ENCODE measurements at regions not wholly inside any gene's neighbourhood (a gene's known extent, or its start where the extent isn't known, plus 50 kb on each side); places are given as distances from the start of the nearest gene placed in this dataset.
A peak's percentile ranks its signal among the peaks of the same experiment; 100 is the strongest.

DNA sequence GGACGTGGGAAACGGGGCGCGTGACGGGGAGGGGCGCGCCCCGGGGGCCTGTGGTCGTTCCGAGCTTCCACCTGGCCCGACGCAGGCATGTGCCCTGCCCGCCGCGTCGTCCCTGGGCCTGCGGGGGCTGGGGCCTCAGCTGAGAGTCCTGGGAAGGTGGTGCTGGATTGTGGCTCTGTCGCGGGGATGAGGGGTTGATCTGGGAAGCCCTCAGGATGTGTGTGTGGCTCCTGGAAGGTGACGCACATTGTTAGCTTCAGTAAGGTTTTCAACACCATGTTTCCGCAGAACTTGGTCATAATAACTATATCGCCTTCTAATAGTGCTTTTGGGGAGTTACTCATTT is 589.1 kb downstream of the MTRR start:
- ATAC-seq: no peak
- POLR2A ChIA-PET: interaction anchor here (1.0 kb wide), 1 partner anchor 589 kb away, joined by 4 read pairs; the partner anchor contains the start of genes FASTKD3 and MTRR
- Mint-ChIP-seq H3K36me3 (peaks cover 0 to 16% (median 0%) of the 10 kb centered on the region in 3 donors), H3K27me3 (peaks cover 0 to 2% (median 0%) of the 10 kb centered on the region in 5 donors), H3K4me3 (peak overlapping the region; percentile 83 to 96 (median 88)), H3K4me1 (peaks cover 10 to 23% (median 20%) of the 10 kb centered on the region in 4 donors), H3K9me3 (peaks cover 0 to 4% (median 0%) of the 10 kb centered on the region in 9 donors), H3K27ac (peak overlapping the region in 9 of 10 donors; percentile 20 to 93 (median 88))
- peak in 1 of 10 donors; percentile 0 for DNase-seq

DNA sequence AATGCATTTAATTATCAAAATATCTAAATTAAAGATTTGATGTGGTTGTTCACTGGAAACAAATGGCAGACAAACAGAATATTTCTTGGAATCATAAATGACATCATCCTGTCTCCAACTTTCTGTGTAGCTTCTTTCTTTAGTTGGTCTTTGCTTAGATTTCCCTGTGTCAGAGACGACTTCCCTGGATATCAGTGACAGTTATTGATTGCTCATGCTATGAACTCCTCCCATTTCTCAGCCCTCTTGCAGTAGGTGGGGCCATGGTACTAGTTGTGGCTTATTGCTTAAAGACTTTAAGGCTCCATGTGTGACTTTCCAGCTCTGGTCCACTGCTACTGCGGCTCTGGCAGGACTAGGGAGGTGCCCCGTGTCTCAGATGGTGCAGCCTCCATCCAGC is 592.6 kb downstream of the MTRR start:
- peaks cover 0 to 16% (median 0%) of the 10 kb centered on the region in 3 donors for H3K36me3 Mint-ChIP-seq
- no peak overlapping the region for H3K4me3 Mint-ChIP-seq
- peaks cover 0 to 4% (median 0%) of the 10 kb centered on the region in 9 donors for H3K9me3 Mint-ChIP-seq
- no peak overlapping the region for H3K27ac Mint-ChIP-seq
- ATAC-seq (no peak), DNase-seq (no peak)
- H3K27me3 Mint-ChIP-seq: peaks cover 0 to 2% (median 0%) of the 10 kb centered on the region in 5 donors
- POLR2A ChIA-PET: no interaction called here
- peaks cover 14 to 20% (median 17%) of the 10 kb centered on the region in 4 donors for H3K4me1 Mint-ChIP-seq

DNA sequence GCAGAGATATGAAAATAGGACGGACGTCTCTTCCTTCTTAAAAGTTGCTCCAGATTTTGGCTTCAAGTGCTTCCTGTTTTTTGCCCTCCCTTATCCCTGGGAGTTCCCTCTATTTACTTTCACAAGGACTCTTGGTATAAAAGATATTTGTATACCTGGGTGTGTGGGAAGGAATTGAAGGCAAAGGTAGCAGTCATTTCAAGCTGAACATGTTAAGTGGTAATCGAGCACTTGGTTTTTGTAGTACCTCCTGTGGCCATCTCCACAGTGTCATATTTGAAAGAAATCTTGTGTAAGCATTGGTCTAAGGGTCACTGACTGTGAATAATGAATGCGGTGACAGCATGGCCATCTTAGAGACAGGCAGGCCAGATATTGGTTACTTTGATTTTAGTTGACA is 593.6 kb downstream of the MTRR start:
- Mint-ChIP-seq H3K4me3 (no peak overlapping the region), H3K27ac (no peak overlapping the region), H3K27me3 (peaks cover 0 to 2% (median 0%) of the 10 kb centered on the region in 5 donors), H3K9me3 (peaks cover 0 to 4% (median 0%) of the 10 kb centered on the region in 9 donors), H3K36me3 (peaks cover 0 to 16% (median 0%) of the 10 kb centered on the region in 3 donors), H3K4me1 (peaks cover 11 to 12% (median 11%) of the 10 kb centered on the region in 4 donors)
- ATAC-seq (no peak), DNase-seq (no peak)
- POLR2A ChIA-PET: no interaction called here

DNA sequence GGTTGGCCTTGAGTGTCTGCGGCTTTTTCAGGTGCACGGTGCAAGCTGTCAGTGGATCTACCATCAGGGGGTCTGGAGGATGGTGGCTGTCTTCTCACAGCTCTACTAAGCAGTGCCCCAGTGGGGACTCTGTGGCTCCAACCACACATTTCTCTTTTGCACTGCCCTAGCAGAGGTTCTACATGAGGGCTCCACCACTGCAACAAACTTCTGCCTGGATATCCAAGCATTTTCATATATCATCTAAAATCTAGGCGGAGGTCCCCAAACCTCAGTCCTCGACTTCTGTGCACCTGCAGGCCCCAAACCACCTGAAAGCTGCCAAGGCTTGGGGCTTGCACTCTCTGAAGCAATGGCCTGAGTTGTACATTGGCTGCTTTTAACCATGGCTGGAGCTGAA is 601.5 kb downstream of the MTRR start:
- Mint-ChIP-seq H3K27me3 (peaks cover 0 to 3% (median 0%) of the 10 kb centered on the region in 5 donors), H3K4me1 (peaks cover 0 to 3% (median 0%) of the 10 kb centered on the region in 4 donors), H3K9me3 (peaks cover 0 to 28% (median 11%) of the 10 kb centered on the region in 9 donors), H3K36me3 (peaks cover 0 to 15% (median 0%) of the 10 kb centered on the region in 3 donors), H3K27ac (no peak overlapping the region), H3K4me3 (no peak overlapping the region)
- no peak for DNase-seq
- POLR2A ChIA-PET: no interaction called here
- ATAC-seq: no peak

DNA sequence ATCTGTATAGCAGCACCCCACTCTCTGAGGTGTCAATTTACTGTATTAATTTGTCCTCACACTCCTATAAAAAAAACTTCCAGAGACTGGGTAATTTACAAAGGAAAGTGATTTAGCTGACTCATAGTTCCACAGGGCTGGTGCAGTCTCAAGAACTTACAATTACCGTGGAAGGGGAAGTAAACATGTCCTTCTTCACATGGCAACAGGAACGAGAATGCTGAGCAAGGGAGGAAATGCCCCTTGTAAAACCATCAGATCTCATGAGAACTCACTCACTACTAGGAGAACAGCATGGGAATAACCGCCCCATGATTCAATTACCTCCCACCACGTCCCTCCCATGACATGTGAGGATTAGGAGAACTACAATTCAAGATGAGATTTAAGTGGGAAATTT is 602.6 kb downstream of the MTRR start:
- Mint-ChIP-seq H3K36me3 (peaks cover 0 to 15% (median 0%) of the 10 kb centered on the region in 3 donors), H3K4me3 (no peak overlapping the region), H3K27ac (no peak overlapping the region), H3K9me3 (peaks cover 0 to 28% (median 11%) of the 10 kb centered on the region in 9 donors), H3K4me1 (no peaks in the 10 kb centered on the region), H3K27me3 (peaks cover 0 to 3% (median 0%) of the 10 kb centered on the region in 5 donors)
- POLR2A ChIA-PET: no interaction called here
- ATAC-seq (no peak), DNase-seq (no peak)

DNA sequence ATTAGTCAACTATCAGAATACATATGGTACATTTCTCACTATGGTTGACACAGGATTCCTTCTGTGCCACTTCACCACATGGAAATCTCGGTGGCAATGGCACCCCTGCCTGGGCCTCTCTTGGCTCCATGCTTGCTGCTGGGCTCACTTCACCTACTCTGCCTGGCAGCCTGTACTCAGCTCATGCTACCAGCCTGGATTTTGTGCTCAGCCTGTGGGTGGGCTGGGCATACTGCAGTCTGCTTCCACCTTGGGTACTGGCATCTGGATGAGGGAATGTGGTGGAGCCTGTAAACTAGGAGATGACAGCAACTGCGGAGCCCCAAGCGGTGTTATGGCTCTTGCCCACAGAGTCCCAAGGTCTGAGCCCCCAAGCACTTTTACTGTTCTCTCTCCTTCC is 604.1 kb downstream of the MTRR start:
- H3K4me3 Mint-ChIP-seq: no peak overlapping the region
- no peak overlapping the region for H3K27ac Mint-ChIP-seq
- POLR2A ChIA-PET: no interaction called here
- peaks cover 0 to 15% (median 0%) of the 10 kb centered on the region in 3 donors for H3K36me3 Mint-ChIP-seq
- ATAC-seq: no peak
- no peak for DNase-seq
- peaks cover 0 to 3% (median 0%) of the 10 kb centered on the region in 5 donors for H3K27me3 Mint-ChIP-seq
- H3K4me1 Mint-ChIP-seq: no peaks in the 10 kb centered on the region
- H3K9me3 Mint-ChIP-seq: peaks cover 0 to 28% (median 11%) of the 10 kb centered on the region in 9 donors

DNA sequence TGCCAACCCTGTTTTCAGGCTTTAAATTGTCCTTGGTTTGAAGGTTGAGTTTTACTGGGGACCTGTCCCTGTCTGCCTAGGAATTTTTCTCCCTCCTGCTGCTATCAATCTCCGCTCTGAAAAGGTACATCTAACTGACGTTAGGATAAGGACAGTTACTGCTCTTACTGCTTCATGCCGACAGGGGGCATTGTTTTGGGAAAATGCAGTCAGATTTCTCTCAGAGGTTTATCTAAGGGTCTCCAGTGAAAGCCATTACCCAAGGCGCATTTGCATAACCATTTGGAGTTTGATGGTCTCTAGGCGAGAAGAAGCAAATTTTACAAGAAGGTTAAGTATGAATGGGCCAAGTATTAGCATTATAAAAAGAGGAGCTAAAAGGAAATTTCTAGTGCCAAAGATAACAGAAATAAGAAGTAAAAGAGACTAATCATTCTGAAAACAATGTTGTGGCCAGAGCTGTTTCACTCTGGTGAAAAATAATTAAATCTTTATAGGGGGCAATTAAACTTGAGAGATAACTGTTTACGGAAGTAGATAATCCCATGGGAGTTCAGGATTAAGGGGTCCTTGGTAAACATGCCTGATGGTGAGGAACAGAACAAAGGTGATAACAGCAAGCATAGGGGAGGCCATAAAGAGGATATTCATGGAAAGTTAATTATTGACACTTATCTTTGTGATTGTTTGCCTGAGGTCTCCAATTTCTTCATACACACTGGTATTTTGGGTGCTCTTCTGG is 605.0 kb downstream of the MTRR start:
- POLR2A ChIA-PET: no interaction called here
- Mint-ChIP-seq H3K4me1 (no peaks in the 10 kb centered on the region), H3K4me3 (no peak overlapping the region), H3K27ac (no peak overlapping the region), H3K9me3 (peaks cover 0 to 29% (median 12%) of the 10 kb centered on the region in 9 donors), H3K27me3 (peaks cover 0 to 3% (median 0%) of the 10 kb centered on the region in 5 donors), H3K36me3 (peaks cover 0 to 15% (median 0%) of the 10 kb centered on the region in 3 donors)
- DNase-seq: no peak
- ATAC-seq: no peak

DNA sequence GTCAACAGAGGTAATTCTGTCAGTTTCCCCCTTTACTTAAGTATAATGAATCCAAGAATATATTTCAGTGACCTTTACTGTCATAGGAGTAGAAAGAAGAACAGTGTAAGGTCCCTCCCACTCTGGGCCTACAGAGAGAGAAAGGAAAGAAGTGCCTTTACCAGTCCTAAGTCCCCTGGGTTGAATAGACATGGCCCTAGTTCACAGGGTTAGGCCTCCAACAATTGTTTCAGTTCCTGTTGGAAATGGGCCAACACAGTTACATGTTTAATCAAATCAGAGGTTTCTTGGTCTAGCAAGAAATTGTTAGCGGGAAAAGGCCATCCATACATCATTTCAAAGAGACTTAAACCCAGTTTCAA is 605.6 kb downstream of the MTRR start:
- POLR2A ChIA-PET: no interaction called here

DNA sequence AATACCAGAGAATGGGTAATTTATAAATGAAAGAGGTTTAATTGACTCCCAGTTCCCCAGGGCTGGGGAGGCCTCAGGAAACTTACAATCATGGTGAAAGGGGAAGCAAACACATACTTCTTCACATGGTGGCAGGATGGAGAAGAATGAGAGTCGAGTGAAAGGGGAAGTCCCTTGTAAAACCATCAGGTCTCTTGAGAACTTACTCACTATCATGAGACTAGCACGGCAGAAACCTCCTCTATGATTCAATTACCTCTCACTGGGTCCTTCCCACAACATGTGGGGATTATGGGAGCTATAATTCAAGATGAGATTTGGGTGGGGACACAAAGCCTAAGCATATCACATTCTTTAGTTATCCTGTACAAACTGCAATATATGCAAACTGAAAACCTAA is 609.4 kb downstream of the MTRR start:
- POLR2A ChIA-PET: no interaction called here
- no peak for DNase-seq

More for the DNA sequence above, 605.6 kb downstream of the MTRR start:
- Mint-ChIP-seq H3K27ac (no peak overlapping the region), H3K4me3 (no peak overlapping the region), H3K9me3 (peaks cover 0 to 29% (median 13%) of the 10 kb centered on the region in 9 donors), H3K4me1 (no peaks in the 10 kb centered on the region), H3K27me3 (peaks cover 0 to 3% (median 0%) of the 10 kb centered on the region in 5 donors), H3K36me3 (peaks cover 0 to 15% (median 0%) of the 10 kb centered on the region in 3 donors)
- DNase-seq: no peak
- ATAC-seq: no peak

DNA sequence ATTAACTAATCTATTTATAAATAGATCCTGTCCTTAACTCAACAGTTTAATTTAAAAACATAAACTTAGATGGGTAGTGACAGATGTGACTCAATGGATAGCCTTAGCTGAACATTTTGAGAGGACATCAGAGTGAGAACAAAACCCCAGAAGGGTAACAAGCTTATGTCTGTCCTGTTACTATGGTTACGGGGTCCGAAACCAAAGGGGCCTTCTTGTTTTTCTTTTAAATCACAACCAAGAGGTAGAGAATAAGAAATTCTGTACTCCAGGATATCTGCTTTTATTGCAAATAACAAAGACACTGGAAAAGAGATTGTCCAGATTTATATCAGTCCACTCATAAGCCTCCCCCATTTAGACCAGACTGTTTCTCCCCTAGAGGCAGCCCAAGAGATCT is 612.1 kb downstream of the MTRR start:
- H3K4me3 Mint-ChIP-seq: no peak overlapping the region
- DNase-seq: no peak
- ATAC-seq: no peak
- no peak overlapping the region for H3K27ac Mint-ChIP-seq
- H3K9me3 Mint-ChIP-seq: peaks cover 0 to 6% (median 2%) of the 10 kb centered on the region in 9 donors
- H3K27me3 Mint-ChIP-seq: no peaks in the 10 kb centered on the region
- no peaks in the 10 kb centered on the region for H3K36me3 Mint-ChIP-seq
- H3K4me1 Mint-ChIP-seq: no peaks in the 10 kb centered on the region
- POLR2A ChIA-PET: no interaction called here

More for the DNA sequence above, 609.4 kb downstream of the MTRR start:
- no peak for ATAC-seq
- Mint-ChIP-seq H3K4me1 (no peaks in the 10 kb centered on the region), H3K4me3 (no peak overlapping the region), H3K27me3 (peaks cover 0 to 1% (median 0%) of the 10 kb centered on the region in 5 donors), H3K9me3 (peaks cover 0 to 10% (median 2%) of the 10 kb centered on the region in 9 donors), H3K36me3 (no peaks in the 10 kb centered on the region), H3K27ac (no peak overlapping the region)

DNA sequence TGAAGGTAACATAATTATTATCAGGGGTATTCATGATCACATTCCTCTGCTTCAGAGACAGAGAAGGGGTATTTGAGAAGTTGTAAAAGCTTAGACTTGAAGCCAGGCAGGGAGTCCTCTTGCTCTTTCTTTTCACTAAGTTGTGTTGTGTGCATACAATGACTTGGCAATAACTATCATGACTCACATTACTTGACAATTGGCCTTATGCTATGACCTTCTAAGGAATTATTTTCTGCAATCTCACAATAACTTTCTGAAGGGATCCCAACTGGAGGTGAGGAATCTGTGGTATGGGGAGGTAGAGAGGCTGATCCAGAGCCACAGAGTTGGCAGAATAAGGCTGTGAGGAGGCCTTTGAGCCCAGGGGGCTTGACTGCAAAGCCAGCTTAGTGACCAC is 622.3 kb downstream of the MTRR start:
- Mint-ChIP-seq H3K4me3 (no peak overlapping the region), H3K27me3 (peaks cover 0 to 4% (median 0%) of the 10 kb centered on the region in 5 donors), H3K36me3 (peaks cover 0 to 8% (median 0%) of the 10 kb centered on the region in 3 donors), H3K9me3 (peaks cover 0 to 43% (median 21%) of the 10 kb centered on the region in 9 donors), H3K4me1 (no peaks in the 10 kb centered on the region), H3K27ac (no peak overlapping the region)
- no peak for ATAC-seq
- no peak for DNase-seq
- POLR2A ChIA-PET: no interaction called here

DNA sequence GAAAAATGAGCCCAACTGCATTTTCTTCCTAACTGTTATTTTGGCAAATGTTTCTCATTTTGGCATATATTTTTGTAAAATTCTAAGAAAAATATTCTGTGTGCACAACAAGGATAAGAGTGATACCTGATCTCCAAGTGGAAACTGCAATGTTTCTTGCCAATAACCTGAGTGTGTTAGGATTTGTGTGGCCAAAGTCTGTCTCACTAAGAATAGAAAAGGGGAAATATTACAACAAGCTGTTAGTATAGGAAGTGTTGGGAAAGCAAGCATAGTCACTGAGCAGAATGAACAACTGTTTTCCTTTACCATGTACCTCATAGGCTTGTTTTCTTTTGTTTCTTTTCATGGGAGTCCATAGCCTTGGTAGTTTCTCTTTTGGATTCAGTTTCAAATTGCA is 624.2 kb downstream of the MTRR start:
- DNase-seq: no peak
- H3K4me3 Mint-ChIP-seq: no peak overlapping the region
- POLR2A ChIA-PET: no interaction called here
- no peaks in the 10 kb centered on the region for H3K4me1 Mint-ChIP-seq
- no peak overlapping the region for H3K27ac Mint-ChIP-seq
- ATAC-seq: no peak
- H3K9me3 Mint-ChIP-seq: peaks cover 4 to 54% (median 33%) of the 10 kb centered on the region in 9 donors
- peaks cover 0 to 22% (median 0%) of the 10 kb centered on the region in 3 donors for H3K36me3 Mint-ChIP-seq
- H3K27me3 Mint-ChIP-seq: peaks cover 0 to 4% (median 0%) of the 10 kb centered on the region in 5 donors

DNA sequence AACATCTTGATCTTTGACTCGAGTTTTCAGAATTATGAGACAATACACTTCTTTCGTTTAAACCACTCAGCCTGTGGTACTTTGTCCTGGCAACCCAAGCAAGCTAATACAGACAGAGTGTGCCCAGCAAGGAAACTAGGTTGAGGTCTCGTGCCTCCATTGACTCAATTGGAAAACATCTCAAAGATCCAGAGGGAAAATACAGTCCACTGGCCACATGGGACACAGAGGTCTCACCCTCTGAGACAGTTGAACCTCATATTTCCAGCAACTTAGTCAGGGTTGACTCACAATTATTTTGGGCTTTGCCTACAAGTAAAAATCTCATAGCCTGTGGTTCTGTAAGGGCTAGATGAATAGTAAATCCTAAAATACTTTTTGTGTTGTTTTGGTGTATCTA is 631.5 kb downstream of the MTRR start:
- H3K27me3 Mint-ChIP-seq: no peaks in the 10 kb centered on the region
- H3K36me3 Mint-ChIP-seq: peaks cover 0 to 24% (median 0%) of the 10 kb centered on the region in 3 donors
- H3K27ac Mint-ChIP-seq: no peak overlapping the region
- ATAC-seq (no peak), DNase-seq (no peak)
- POLR2A ChIA-PET: no interaction called here
- no peaks in the 10 kb centered on the region for H3K4me1 Mint-ChIP-seq
- peaks cover 4 to 40% (median 17%) of the 10 kb centered on the region in 9 donors for H3K9me3 Mint-ChIP-seq
- no peak overlapping the region for H3K4me3 Mint-ChIP-seq

Measured in naive thymus-derived CD8-positive, alpha-beta T cell (primary cell).